Ovary (tissue), 7 donors: ENCODE measurements at regions not wholly inside any gene's neighbourhood (a gene's known extent, or its start where the extent isn't known, plus 50 kb on each side); places are given as distances from the start of the nearest gene placed in this dataset.

ENCODE experiments used
- DNase-seq, 5 donors: peaks; one replicate each; pipeline ENCODE4 v3.0.0-alpha.2; 2019 to 2020
- H3K27ac ChIP-seq, 2 donors: fragments of 200-600 bp; one replicate each; pipeline versions ENCODE4 v1.5.1 to v1.8.0; 2019 to 2022
- H3K27me3 ChIP-seq: fragments of 200-600 bp; one replicate; pipeline ENCODE4 v1.8.0; 2022
- H3K36me3 ChIP-seq: fragments of 200-600 bp; sonication (generic); one replicate; pipeline ENCODE4 v1.5.1; 2019
- H3K4me1 ChIP-seq: one replicate; pipeline ENCODE4 v1.8.1; 2013; ENCODE audit warnings: mild to moderate bottlenecking, moderate library complexity; ENCODE audit not compliant: insufficient read depth
- H3K4me3 ChIP-seq: fragments of 200-600 bp; sonication (generic); one replicate; pipeline ENCODE4 v1.5.1; 2017
- H3K9me3 ChIP-seq, 2 donors: fragments of 200-600 bp in 1 of 2; sonication (generic) in 1 of 2; one replicate each; pipeline versions ENCODE4 v1.5.1 to v1.8.1; 2013 to 2019; ENCODE audit warnings: mild to moderate bottlenecking in 1 of 2, moderate library complexity in 1 of 2
- EP300 ChIP-seq: sonication (generic); formaldehyde crosslinking; IDR thresholded peaks from one replicate; pipeline ENCODE4 v1.6.1; 2017; ENCODE audit warnings: antibody characterized with exemption
- POLR2A ChIP-seq: fragments of 450-650 bp; IDR thresholded peaks from one replicate; pipeline ENCODE4 v1.6.1; 2017; ENCODE audit warnings: antibody characterized with exemption, mild to moderate bottlenecking, moderate library complexity
- WGBS, 3 donors: extraction: QIAGEN DNeasy Blood & Tissue Kit in 1 of 3; methylation state at CpG; one replicate each; pipeline versions ENCODE4 v1.1.5 to v1.1.7; 2013 to 2017; 5-methylcytosine and 5-hydroxymethylcytosine counted together
- intact Hi-C, 4 donors: fragments of 100-400 bp; cut with DNase I; formaldehyde crosslinking; loops; one replicate each; pipeline versions ENCODE4 v1.11.0 to v1.15.1; 2022 to 2023
- TF ChIP-seq, protein P1 (sequence below), 3 donors: fragments of 450-650 bp in 2 of 3; fragments of 200-600 bp in 1 of 3; IDR thresholded peaks; one replicate each; pipeline versions ENCODE4 v1.5.1 to v1.8.0; 2016 to 2022; ENCODE audit warnings: antibody characterized with exemption in 3 of 3, mild to moderate bottlenecking in 1 of 3
- donor health status: DM: no; HTN: no; CAD: no; lungs with moderate emphysema.
- donor health status: DM: no; HTN: no; CAD: no.
- donor health status: Bipolar disorder and iron deficiency.
- donor health status: DM: no; HTN: no; CAD: no.
- donor health status: DM: yes; HTN: yes; CAD: no.

DNA sequence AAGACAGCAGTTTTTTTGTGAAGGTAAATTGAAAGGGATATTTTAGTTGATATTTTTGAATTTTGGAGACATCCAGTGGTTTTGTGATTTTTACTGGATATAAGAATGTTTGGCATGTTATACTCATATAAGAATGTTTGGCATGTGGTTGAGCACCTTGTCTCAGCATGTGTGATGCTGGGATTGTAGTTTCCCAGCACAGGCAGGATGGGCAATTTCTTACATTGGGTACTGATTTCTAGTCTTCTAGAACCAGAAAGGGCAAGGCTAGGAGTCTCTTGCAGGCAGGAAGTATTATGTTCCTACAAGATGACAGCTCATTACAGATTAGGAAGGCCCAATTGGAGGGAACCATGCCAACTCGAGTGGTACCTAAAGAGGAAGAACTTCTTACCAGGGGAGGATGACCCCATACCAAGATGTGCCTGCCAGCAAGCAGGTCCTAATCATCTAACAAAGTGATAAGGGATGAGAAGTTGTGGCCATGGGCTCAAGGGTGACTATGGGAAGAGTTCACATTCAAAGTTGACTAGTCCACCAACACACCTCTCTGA, 377.8 kb downstream of the UTRN start:
- H3K4me1 ChIP-seq, result peaks cover 8% of the 10 kb centered on the region
- no peak overlapping the region for H3K4me3 ChIP-seq
- H3K9me3 ChIP-seq, result no peaks in the 10 kb centered on the region
- intact Hi-C loops, result no loop called here
- TF ChIP-seq EP300, result no peak
- TF ChIP-seq, protein P1, sequence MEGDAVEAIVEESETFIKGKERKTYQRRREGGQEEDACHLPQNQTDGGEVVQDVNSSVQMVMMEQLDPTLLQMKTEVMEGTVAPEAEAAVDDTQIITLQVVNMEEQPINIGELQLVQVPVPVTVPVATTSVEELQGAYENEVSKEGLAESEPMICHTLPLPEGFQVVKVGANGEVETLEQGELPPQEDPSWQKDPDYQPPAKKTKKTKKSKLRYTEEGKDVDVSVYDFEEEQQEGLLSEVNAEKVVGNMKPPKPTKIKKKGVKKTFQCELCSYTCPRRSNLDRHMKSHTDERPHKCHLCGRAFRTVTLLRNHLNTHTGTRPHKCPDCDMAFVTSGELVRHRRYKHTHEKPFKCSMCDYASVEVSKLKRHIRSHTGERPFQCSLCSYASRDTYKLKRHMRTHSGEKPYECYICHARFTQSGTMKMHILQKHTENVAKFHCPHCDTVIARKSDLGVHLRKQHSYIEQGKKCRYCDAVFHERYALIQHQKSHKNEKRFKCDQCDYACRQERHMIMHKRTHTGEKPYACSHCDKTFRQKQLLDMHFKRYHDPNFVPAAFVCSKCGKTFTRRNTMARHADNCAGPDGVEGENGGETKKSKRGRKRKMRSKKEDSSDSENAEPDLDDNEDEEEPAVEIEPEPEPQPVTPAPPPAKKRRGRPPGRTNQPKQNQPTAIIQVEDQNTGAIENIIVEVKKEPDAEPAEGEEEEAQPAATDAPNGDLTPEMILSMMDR (IDR thresholded peaks at IDR 0.05), result no peak
- no peak overlapping the region for H3K27ac ChIP-seq
- 74 to 93% (median 79%) methylated on average over 1 of the region's 1 CpG for WGBS, 3 donors
- no peak for DNase-seq
- H3K36me3 ChIP-seq, result no peaks in the 10 kb centered on the region
- H3K27me3 ChIP-seq, result no peaks in the 10 kb centered on the region

DNA sequence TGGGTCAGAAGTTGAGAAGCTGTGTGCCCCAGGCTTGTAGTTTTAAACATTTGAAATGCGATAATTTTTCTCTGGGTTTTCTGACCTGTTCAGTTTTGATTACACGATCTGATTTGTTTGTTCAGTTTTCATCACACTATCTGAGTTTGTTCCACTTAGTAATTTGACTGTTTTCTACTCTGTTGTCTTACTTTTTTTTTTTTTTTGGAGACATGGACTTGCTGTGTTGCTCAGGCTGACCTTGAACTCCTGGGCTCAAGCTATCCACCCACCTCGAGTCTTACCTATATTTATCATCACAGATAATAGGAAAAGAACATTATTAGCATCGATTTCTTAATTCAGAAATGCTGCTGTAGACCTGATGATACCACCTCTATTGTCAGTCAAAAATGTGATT, 379.1 kb downstream of the UTRN start:
- H3K4me1 ChIP-seq, result peaks cover 6% of the 10 kb centered on the region
- no peak overlapping the region for H3K27ac ChIP-seq
- no peaks in the 10 kb centered on the region for H3K9me3 ChIP-seq
- 46 to 63% (median 50%) methylated on average over 4 of the region's 4 CpGs for WGBS, 3 donors
- no peak for DNase-seq
- TF ChIP-seq, protein P1 (IDR thresholded peaks at IDR 0.05), result no peak
- TF ChIP-seq EP300, result no peak
- H3K4me3 ChIP-seq, result no peak overlapping the region
- no peaks in the 10 kb centered on the region for H3K27me3 ChIP-seq
- intact Hi-C loops, result no loop called here
- no peaks in the 10 kb centered on the region for H3K36me3 ChIP-seq

DNA sequence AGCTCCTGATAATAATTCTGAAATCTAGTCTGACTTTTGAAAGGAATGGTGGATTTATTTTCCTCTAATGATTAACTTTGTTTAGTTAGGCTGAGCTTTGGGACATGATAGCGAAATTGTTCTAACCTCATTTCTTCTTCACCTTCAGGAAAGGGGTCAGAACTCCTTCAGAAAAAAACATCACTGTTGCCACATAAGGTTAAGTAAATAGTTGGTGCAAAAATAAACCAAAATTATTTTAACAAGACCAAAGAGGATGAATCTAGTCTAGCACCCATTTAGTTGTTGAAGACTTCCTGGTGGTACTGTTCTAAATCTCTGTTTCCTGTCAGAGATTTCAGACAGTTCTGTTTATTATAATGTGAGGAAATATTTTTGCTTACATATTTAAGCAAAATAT, 379.8 kb downstream of the UTRN start:
- H3K36me3 ChIP-seq, result no peaks in the 10 kb centered on the region
- H3K27ac ChIP-seq, result no peak overlapping the region
- no peaks in the 10 kb centered on the region for H3K9me3 ChIP-seq
- 88 to 90% (median 89%) methylated on average over 1 of the region's 1 CpG for WGBS, 3 donors
- DNase-seq, result no peak
- peaks cover 3% of the 10 kb centered on the region for H3K4me1 ChIP-seq
- intact Hi-C loops, result no loop called here
- H3K4me3 ChIP-seq, result no peak overlapping the region
- H3K27me3 ChIP-seq, result no peaks in the 10 kb centered on the region
- TF ChIP-seq, protein P1 (IDR thresholded peaks at IDR 0.05), result no peak
- TF ChIP-seq EP300 (no peak), POLR2A (no peak)

DNA sequence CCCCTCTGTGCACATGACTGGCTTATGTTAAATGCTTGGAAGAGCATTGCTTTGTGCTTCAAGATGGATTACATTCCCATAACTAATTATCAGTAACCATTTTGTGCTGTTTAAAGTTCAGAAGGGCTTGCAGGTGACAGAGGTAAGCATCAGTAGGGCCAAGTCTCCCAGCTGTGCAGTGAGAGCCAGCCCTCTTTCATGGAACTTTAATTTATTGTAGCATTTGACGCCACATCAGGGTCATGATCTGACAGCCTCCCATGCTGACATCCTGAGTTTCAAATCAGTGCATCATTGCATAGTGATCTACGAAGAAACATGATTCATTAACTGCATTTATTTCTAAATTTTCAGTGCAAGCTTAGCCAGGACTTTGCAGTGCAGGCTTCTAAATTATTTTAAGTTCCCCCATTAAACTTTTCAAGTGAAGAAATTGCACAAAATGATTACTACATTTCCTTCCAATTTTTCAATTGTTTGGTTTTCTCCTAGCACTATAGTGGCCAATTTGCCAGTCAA, 380.9 kb downstream of the UTRN start:
- no peaks in the 10 kb centered on the region for H3K4me1 ChIP-seq
- H3K4me3 ChIP-seq, result no peak overlapping the region
- H3K27ac ChIP-seq, result no peak overlapping the region
- intact Hi-C loops, result no loop called here
- 85 to 93% (median 91%) methylated on average over 2 of the region's 2 CpGs for WGBS, 3 donors
- no peaks in the 10 kb centered on the region for H3K36me3 ChIP-seq
- no peaks in the 10 kb centered on the region for H3K27me3 ChIP-seq
- H3K9me3 ChIP-seq, result no peaks in the 10 kb centered on the region
- TF ChIP-seq, protein P1 (IDR thresholded peaks at IDR 0.05), result no peak
- TF ChIP-seq EP300 (no peak), POLR2A (no peak)
- DNase-seq, result no peak
